ENCODE measurements at regions not wholly inside any gene's neighbourhood (a gene's known extent, or its start where the extent isn't known, plus 50 kb on each side); places are given as distances from the start of the nearest gene placed in this dataset.

DNA sequence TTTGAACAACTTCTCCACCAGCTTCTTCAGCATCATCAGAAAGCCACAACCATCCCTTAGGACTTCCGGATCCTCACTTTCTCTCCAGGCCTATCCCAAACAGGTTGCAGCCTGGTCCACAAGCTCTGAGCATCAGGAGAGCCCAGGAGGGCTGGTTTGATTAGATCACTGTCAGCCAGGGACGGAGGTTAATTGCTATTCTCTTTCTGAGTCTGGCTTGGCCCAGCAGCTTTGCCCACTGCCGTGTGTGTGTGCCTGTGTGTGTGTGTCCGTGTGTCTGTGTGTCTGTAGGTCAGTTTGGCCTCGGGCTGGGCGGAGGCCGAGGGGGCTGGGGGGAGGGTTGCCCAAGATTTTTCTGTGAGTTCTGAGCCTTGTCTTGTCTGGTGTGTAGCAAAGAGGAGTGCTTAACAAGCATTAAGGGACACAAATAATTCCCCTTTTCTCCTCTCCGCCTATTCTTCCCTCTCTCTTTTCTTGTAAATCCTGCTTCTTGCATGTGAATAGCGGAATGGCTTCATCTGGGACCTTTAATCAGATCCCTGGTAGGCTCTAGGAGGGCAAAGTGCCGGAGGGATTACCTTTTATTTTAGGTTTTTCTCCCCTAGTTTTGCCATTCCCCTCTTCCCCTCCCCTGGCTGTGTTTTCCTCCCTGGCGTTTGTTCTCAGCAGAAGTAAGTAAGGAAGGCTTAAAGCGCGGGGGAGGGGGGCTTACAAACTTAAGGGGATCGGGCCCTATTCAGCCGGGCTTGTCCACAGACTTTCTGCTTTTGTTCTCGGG is 138.2 kb upstream of the LHX5 start:
- TF ChIP-seq, protein P1, sequence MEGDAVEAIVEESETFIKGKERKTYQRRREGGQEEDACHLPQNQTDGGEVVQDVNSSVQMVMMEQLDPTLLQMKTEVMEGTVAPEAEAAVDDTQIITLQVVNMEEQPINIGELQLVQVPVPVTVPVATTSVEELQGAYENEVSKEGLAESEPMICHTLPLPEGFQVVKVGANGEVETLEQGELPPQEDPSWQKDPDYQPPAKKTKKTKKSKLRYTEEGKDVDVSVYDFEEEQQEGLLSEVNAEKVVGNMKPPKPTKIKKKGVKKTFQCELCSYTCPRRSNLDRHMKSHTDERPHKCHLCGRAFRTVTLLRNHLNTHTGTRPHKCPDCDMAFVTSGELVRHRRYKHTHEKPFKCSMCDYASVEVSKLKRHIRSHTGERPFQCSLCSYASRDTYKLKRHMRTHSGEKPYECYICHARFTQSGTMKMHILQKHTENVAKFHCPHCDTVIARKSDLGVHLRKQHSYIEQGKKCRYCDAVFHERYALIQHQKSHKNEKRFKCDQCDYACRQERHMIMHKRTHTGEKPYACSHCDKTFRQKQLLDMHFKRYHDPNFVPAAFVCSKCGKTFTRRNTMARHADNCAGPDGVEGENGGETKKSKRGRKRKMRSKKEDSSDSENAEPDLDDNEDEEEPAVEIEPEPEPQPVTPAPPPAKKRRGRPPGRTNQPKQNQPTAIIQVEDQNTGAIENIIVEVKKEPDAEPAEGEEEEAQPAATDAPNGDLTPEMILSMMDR (IDR thresholded peaks at IDR 0.05): no peak
- TF ChIP-seq EP300 (IDR thresholded peaks at IDR 0.05): no peak

All from esophagus muscularis mucosa (tissue), 3 donors.